ENCODE measurements at regions not wholly inside any gene's neighbourhood (a gene's known extent, or its start where the extent isn't known, plus 50 kb on each side); places are given as distances from the start of the nearest gene placed in this dataset.

GRCh38 chr11:128116885-128117284 is 470.5 kb downstream of the ETS1 start:
- peaks cover 4% of the 10 kb centered on the region for H3K36me3 Mint-ChIP-seq (ENCODE audit: low read depth)
- H3K4me3 Mint-ChIP-seq: no peak overlapping the region
- Histone ChIP-seq H3K4me3 (ENCODE audit: low read length) (no peak overlapping the region), H3K27me3 (ENCODE audit: control insufficient read depth, insufficient read depth, low read length, poor library complexity, severe bottlenecking) (no peaks in the 10 kb centered on the region), H3K36me3 (ENCODE audit: control insufficient read depth, insufficient read depth, low read length) (no peaks in the 10 kb centered on the region), H3K27ac (ENCODE audit: low read depth, low read length) (no peak overlapping the region), H3K9me3 (ENCODE audit: control insufficient read depth, low read length) (no peaks in the 10 kb centered on the region), H3K9ac (ENCODE audit: extremely low read depth, low read length, poor library complexity, severe bottlenecking) (no peak overlapping the region), H3K4me1 (ENCODE audit: control insufficient read depth, insufficient read depth, low read length) (peaks cover 7% of the 10 kb centered on the region)
- peaks cover 16% of the 10 kb centered on the region for H3K4me1 Mint-ChIP-seq
- H3K27ac Mint-ChIP-seq: no peak overlapping the region
- peaks cover 10% of the 10 kb centered on the region for H3K9me3 Mint-ChIP-seq
- no peak for DNase-seq
- TF ChIP-seq CTCF (conservative IDR thresholded peaks at IDR 0.05): no peak
- 82 to 87% methylated on average over 7 of the region's 7 CpGs for WGBS, 2 experiments (ENCODE audit: insufficient coverage in 1 of 2, insufficient read length in 1 of 2)
- H3K27me3 Mint-ChIP-seq (ENCODE audit: insufficient read depth): no peaks in the 10 kb centered on the region

DNA sequence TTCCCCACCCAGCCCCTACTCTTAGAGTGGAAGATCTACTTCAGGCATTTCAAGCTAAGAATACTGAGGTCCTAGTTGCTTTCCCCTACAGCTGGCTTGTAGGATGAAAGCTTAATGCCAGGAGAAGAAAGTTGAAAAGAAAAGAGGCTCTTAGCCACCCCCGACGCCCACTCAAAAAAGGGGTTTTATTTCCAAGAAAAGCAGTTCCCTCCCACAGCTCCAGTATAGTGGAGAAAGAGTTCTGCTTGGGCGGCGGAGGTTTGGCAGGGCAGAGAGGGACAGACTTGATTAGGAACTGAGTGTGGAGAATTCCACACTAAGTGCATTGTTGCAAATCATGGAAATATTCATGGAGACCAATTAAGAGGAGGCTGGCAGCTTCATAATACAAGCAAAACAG is 470.9 kb downstream of the ETS1 start:
- Histone ChIP-seq H3K4me1 (ENCODE audit: control insufficient read depth, insufficient read depth, low read length) (peaks cover 7% of the 10 kb centered on the region), H3K4me3 (ENCODE audit: low read length) (no peak overlapping the region), H3K27me3 (ENCODE audit: control insufficient read depth, insufficient read depth, low read length, poor library complexity, severe bottlenecking) (no peaks in the 10 kb centered on the region), H3K9ac (ENCODE audit: extremely low read depth, low read length, poor library complexity, severe bottlenecking) (no peak overlapping the region), H3K27ac (ENCODE audit: low read depth, low read length) (no peak overlapping the region), H3K36me3 (ENCODE audit: control insufficient read depth, insufficient read depth, low read length) (no peaks in the 10 kb centered on the region), H3K9me3 (ENCODE audit: control insufficient read depth, low read length) (no peaks in the 10 kb centered on the region)
- Mint-ChIP-seq H3K4me1 (peaks cover 16% of the 10 kb centered on the region), H3K27me3 (ENCODE audit: insufficient read depth) (no peaks in the 10 kb centered on the region), H3K9me3 (peaks cover 11% of the 10 kb centered on the region), H3K36me3 (ENCODE audit: low read depth) (peaks cover 4% of the 10 kb centered on the region), H3K27ac (no peak overlapping the region), H3K4me3 (no peak overlapping the region)
- DNase-seq: no peak
- no peak for TF ChIP-seq CTCF (conservative IDR thresholded peaks at IDR 0.05)
- whole genome bisulfite sequencing, 2 experiments (ENCODE audit: insufficient coverage in 1 of 2, insufficient read length in 1 of 2): 94% methylated on average over 4 of the region's 4 CpGs; no CpG with 5 or more reads in 1 of the 2 experiments

GRCh38 chr11:128105950-128106349 is 481.4 kb downstream of the ETS1 start:
- Mint-ChIP-seq H3K36me3 (ENCODE audit: low read depth) (no peaks in the 10 kb centered on the region), H3K9me3 (peaks cover 6% of the 10 kb centered on the region), H3K4me1 (peaks cover 3% of the 10 kb centered on the region), H3K4me3 (no peak overlapping the region), H3K27me3 (ENCODE audit: insufficient read depth) (no peaks in the 10 kb centered on the region), H3K27ac (no peak overlapping the region)
- DNase-seq: no peak
- Histone ChIP-seq H3K27ac (ENCODE audit: low read depth, low read length) (no peak overlapping the region), H3K27me3 (ENCODE audit: control insufficient read depth, insufficient read depth, low read length, poor library complexity, severe bottlenecking) (no peaks in the 10 kb centered on the region), H3K9ac (ENCODE audit: extremely low read depth, low read length, poor library complexity, severe bottlenecking) (no peak overlapping the region), H3K9me3 (ENCODE audit: control insufficient read depth, low read length) (no peaks in the 10 kb centered on the region), H3K36me3 (ENCODE audit: control insufficient read depth, insufficient read depth, low read length) (no peaks in the 10 kb centered on the region), H3K4me3 (ENCODE audit: low read length) (no peak overlapping the region), H3K4me1 (ENCODE audit: control insufficient read depth, insufficient read depth, low read length) (no peaks in the 10 kb centered on the region)
- no peak for TF ChIP-seq CTCF (conservative IDR thresholded peaks at IDR 0.05)
